ENCODE measurements at regions not wholly inside any gene's neighbourhood (a gene's known extent, or its start where the extent isn't known, plus 50 kb on each side); places are given as distances from the start of the nearest gene placed in this dataset.

GRCh38 chrX:43267652-43268051, 388.4 kb upstream of the MAOA start:
- TF ChIP-seq EZH2 (IDR thresholded peaks at IDR 0.05): no peak
- no peak for TF ChIP-seq POLR2AphosphoS5 (IDR thresholded peaks at IDR 0.05; ENCODE audit: borderline replicate concordance, low read depth, low read length)

Measured in SK-N-MC (cell line).